Ascending aorta (tissue), 2 donors: ENCODE measurements at regions not wholly inside any gene's neighbourhood (a gene's known extent, or its start where the extent isn't known, plus 50 kb on each side); places are given as distances from the start of the nearest gene placed in this dataset.

Source experiments
- DNase-seq, 2 donors: peaks; one replicate each; pipeline ENCODE4 v3.0.0-alpha.2; 2019; ENCODE audit warnings: low spot score in 2 of 2
- H3K27ac ChIP-seq, 2 donors: fragments of 200-600 bp; sonication (generic); one replicate each; pipeline ENCODE4 v1.5.1; 2016 to 2017; ENCODE audit warnings: mild to moderate bottlenecking in 1 of 2
- H3K27me3 ChIP-seq: fragments of 200-600 bp; sonication (generic); one replicate; pipeline ENCODE4 v1.5.1; 2017
- H3K36me3 ChIP-seq, 2 donors: fragments of 200-600 bp; sonication (generic); one replicate each; pipeline ENCODE4 v1.5.1; 2016
- H3K4me1 ChIP-seq, 2 donors: fragments of 200-600 bp; sonication (generic); one replicate each; pipeline ENCODE4 v1.5.1; 2016 to 2017; ENCODE audit warnings: mild to moderate bottlenecking in 1 of 2
- H3K4me3 ChIP-seq, 2 donors: fragments of 200-600 bp; sonication (generic); one replicate each; pipeline ENCODE4 v1.5.1; 2016 to 2017; ENCODE audit warnings: mild to moderate bottlenecking in 1 of 2
- H3K9me3 ChIP-seq, 2 donors: fragments of 200-600 bp; sonication (generic); one replicate each; pipeline ENCODE4 v1.5.1; 2016
- intact Hi-C: fragments of 100-400 bp; cut with DNase I; formaldehyde crosslinking; loops from one replicate; pipeline ENCODE4 v1.15.1; 2023
- TF ChIP-seq, protein P1 (sequence below), 3 experiments: fragments of 200-600 bp in 2 of 3; fragments of 450-650 bp in 1 of 3; sonication (generic) in 2 of 3; IDR thresholded peaks; one replicate each; pipeline ENCODE4 v1.5.1; 2016 to 2019; ENCODE audit warnings: antibody characterized with exemption in 3 of 3, mild to moderate bottlenecking in 1 of 3, moderate library complexity in 1 of 3

DNA sequence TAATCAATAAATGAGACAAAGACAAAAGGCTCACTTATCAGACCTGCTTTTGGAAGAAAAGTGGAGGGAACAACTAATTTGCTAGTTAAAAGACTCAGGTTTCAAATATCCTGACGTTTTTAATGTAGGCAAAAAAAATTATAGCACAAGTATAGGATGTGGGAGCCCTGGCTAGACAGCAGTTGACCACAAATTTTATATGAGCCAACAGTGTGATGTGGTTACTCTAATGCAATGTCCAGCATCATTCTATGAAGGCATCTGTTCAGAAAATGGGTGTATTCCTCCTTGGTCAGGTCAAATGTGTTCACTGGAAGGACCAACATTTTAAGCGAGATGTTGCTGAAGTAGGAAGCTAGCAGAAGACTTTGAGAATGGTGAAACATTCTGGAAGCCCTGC lies 237.4 kb downstream of the MAP2K6 start:
- intact Hi-C loops, result no loop called here
- Histone ChIP-seq H3K27ac (no peak overlapping the region), H3K9me3 (no peaks in the 10 kb centered on the region), H3K4me1 (no peaks in the 10 kb centered on the region), H3K36me3 (no peaks in the 10 kb centered on the region), H3K27me3 (no peaks in the 10 kb centered on the region), H3K4me3 (no peak overlapping the region)
- TF ChIP-seq, protein P1, sequence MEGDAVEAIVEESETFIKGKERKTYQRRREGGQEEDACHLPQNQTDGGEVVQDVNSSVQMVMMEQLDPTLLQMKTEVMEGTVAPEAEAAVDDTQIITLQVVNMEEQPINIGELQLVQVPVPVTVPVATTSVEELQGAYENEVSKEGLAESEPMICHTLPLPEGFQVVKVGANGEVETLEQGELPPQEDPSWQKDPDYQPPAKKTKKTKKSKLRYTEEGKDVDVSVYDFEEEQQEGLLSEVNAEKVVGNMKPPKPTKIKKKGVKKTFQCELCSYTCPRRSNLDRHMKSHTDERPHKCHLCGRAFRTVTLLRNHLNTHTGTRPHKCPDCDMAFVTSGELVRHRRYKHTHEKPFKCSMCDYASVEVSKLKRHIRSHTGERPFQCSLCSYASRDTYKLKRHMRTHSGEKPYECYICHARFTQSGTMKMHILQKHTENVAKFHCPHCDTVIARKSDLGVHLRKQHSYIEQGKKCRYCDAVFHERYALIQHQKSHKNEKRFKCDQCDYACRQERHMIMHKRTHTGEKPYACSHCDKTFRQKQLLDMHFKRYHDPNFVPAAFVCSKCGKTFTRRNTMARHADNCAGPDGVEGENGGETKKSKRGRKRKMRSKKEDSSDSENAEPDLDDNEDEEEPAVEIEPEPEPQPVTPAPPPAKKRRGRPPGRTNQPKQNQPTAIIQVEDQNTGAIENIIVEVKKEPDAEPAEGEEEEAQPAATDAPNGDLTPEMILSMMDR (IDR thresholded peaks at IDR 0.05), result no peak
- no peak for DNase-seq

- intact Hi-C loops, result no loop called here
- Histone ChIP-seq H3K4me3 (no peak overlapping the region), H3K36me3 (no peaks in the 10 kb centered on the region), H3K27me3 (no peaks in the 10 kb centered on the region), H3K27ac (no peak overlapping the region), H3K9me3 (no peaks in the 10 kb centered on the region), H3K4me1 (no peaks in the 10 kb centered on the region)
- DNase-seq, result no peak
- TF ChIP-seq, protein P1 (IDR thresholded peaks at IDR 0.05), result no peak
Observed at GRCh38 chr17:69654981-69655855, 240.7 kb downstream of the MAP2K6 start.

DNA sequence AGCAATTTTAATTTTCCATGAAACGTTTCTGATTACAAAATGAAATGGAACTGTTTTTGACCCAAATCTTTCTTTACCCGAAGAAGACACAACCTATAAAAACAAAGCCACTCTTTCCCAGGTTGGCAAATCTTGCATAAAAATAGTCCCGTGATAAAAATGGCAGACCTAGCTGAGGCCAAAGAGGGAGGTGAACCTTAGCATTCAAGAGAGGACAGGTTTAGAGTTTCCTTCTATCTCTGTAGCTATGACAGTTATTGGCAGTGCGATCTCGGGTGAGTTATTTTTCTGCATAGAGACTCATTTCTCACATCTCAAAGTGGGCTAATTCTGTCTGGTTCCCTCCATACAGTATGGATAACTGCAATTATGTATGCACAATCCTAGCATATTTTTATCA lies 241.4 kb downstream of the MAP2K6 start:
- TF ChIP-seq, protein P1 (IDR thresholded peaks at IDR 0.05), result no peak
- no peak overlapping the region for H3K4me3 ChIP-seq
- no peaks in the 10 kb centered on the region for H3K36me3 ChIP-seq
- intact Hi-C loops, result no loop called here
- no peak overlapping the region for H3K27ac ChIP-seq
- H3K27me3 ChIP-seq, result no peaks in the 10 kb centered on the region
- no peak for DNase-seq
- no peaks in the 10 kb centered on the region for H3K4me1 ChIP-seq
- H3K9me3 ChIP-seq, result no peaks in the 10 kb centered on the region

- Histone ChIP-seq H3K4me1 (no peaks in the 10 kb centered on the region), H3K36me3 (no peaks in the 10 kb centered on the region), H3K4me3 (no peak overlapping the region), H3K27me3 (no peaks in the 10 kb centered on the region), H3K27ac (no peak overlapping the region), H3K9me3 (no peaks in the 10 kb centered on the region)
- TF ChIP-seq, protein P1 (IDR thresholded peaks at IDR 0.05), result no peak
- DNase-seq, result no peak
- intact Hi-C loops, result no loop called here
Observed at GRCh38 chr17:69669441-69670178, 255.1 kb downstream of the MAP2K6 start.

- no peaks in the 10 kb centered on the region for H3K9me3 ChIP-seq
- intact Hi-C loops, result no loop called here
- no peaks in the 10 kb centered on the region for H3K4me1 ChIP-seq
- H3K27me3 ChIP-seq, result no peaks in the 10 kb centered on the region
- no peak overlapping the region for H3K4me3 ChIP-seq
- no peaks in the 10 kb centered on the region for H3K36me3 ChIP-seq
- TF ChIP-seq, protein P1 (IDR thresholded peaks at IDR 0.05), result no peak
- no peak for DNase-seq
- no peak overlapping the region for H3K27ac ChIP-seq
Observed at GRCh38 chr17:69672924-69673323, 258.4 kb downstream of the MAP2K6 start.
